ENCODE measurements at regions not wholly inside any gene's neighbourhood (a gene's known extent, or its start where the extent isn't known, plus 50 kb on each side); places are given as distances from the start of the nearest gene placed in this dataset.

GRCh38 chr5:52672459-52672858 lies 115.3 kb upstream of the ITGA1 start:
- Histone ChIP-seq H3K79me2 (ENCODE audit: low read depth) (no peaks in the 10 kb centered on the region), H3K27ac (no peak overlapping the region), H3K4me2 (no peak overlapping the region), H3K9me3 (ENCODE audit: low read depth) (no peaks in the 10 kb centered on the region), H3K4me1 (no peaks in the 10 kb centered on the region), H4K20me1 (ENCODE audit: low read depth) (no peaks in the 10 kb centered on the region), H3K36me3 (no peaks in the 10 kb centered on the region), H3F3A (ENCODE audit: low read depth) (no peaks in the 10 kb centered on the region), H3K4me3 (no peak overlapping the region), H3K9ac (no peak overlapping the region), H3K27me3 (no peaks in the 10 kb centered on the region), H2AFZ (replicated peaks) (no peak overlapping the region)
- Mint-ChIP-seq H3K36me3 (no peaks in the 10 kb centered on the region), H3K4me1 (no peaks in the 10 kb centered on the region), H3K9me3 (peaks cover 2% of the 10 kb centered on the region), H3K4me3 (no peak overlapping the region), H3K27me3 (ENCODE audit: insufficient read depth, low read depth) (no peaks in the 10 kb centered on the region), H3K27ac (no peak overlapping the region)
- DNase-seq (ENCODE audit: low spot score), result no peak
- TF ChIP-seq EZH2phosphoT487 (IDR thresholded peaks at IDR 0.05) (no peak), EZH2 (IDR thresholded peaks at IDR 0.05) (no peak), CTCF (IDR thresholded peaks at IDR 0.05) (no peak)

- Mint-ChIP-seq H3K4me3 (no peak overlapping the region), H3K27ac (no peak overlapping the region), H3K9me3 (peaks cover 2% of the 10 kb centered on the region), H3K27me3 (ENCODE audit: insufficient read depth, low read depth) (no peaks in the 10 kb centered on the region), H3K36me3 (no peaks in the 10 kb centered on the region), H3K4me1 (peaks cover 4% of the 10 kb centered on the region)
- H3K36me3 ChIP-seq, result no peaks in the 10 kb centered on the region
- H3K4me3 ChIP-seq, result no peak overlapping the region
- no peak overlapping the region for H2AFZ ChIP-seq (replicated peaks)
- no peak for TF ChIP-seq EZH2phosphoT487 (IDR thresholded peaks at IDR 0.05)
- no peak for TF ChIP-seq EZH2 (IDR thresholded peaks at IDR 0.05)
- no peak for TF ChIP-seq CTCF (IDR thresholded peaks at IDR 0.05)
- DNase-seq (ENCODE audit: low spot score), result no peak
- H3K27me3 ChIP-seq, result no peaks in the 10 kb centered on the region
- H3K4me1 ChIP-seq, result no peaks in the 10 kb centered on the region
- H3K9me3 ChIP-seq (ENCODE audit: low read depth), result no peaks in the 10 kb centered on the region
- no peak overlapping the region for H3K4me2 ChIP-seq
- no peaks in the 10 kb centered on the region for H4K20me1 ChIP-seq (ENCODE audit: low read depth)
- no peak overlapping the region for H3K27ac ChIP-seq
- no peaks in the 10 kb centered on the region for H3K79me2 ChIP-seq (ENCODE audit: low read depth)
- H3K9ac ChIP-seq, result no peak overlapping the region
- H3F3A ChIP-seq (ENCODE audit: low read depth), result no peaks in the 10 kb centered on the region
Observed at GRCh38 chr5:52673495-52673894, 114.2 kb upstream of the ITGA1 start.

- Mint-ChIP-seq H3K27me3 (ENCODE audit: insufficient read depth, low read depth) (peaks cover 2% of the 10 kb centered on the region), H3K9me3 (peaks cover 10% of the 10 kb centered on the region), H3K4me3 (no peak overlapping the region), H3K36me3 (no peaks in the 10 kb centered on the region), H3K4me1 (peaks cover 4% of the 10 kb centered on the region), H3K27ac (no peak overlapping the region)
- TF ChIP-seq EZH2phosphoT487 (IDR thresholded peaks at IDR 0.05) (no peak), CTCF (IDR thresholded peaks at IDR 0.05) (no peak), EZH2 (IDR thresholded peaks at IDR 0.05) (no peak)
- Histone ChIP-seq H3K4me1 (no peaks in the 10 kb centered on the region), H3K9me3 (ENCODE audit: low read depth) (no peaks in the 10 kb centered on the region), H3K79me2 (ENCODE audit: low read depth) (no peaks in the 10 kb centered on the region), H3K4me2 (no peak overlapping the region), H3K9ac (no peak overlapping the region), H4K20me1 (ENCODE audit: low read depth) (no peaks in the 10 kb centered on the region), H3F3A (ENCODE audit: low read depth) (no peaks in the 10 kb centered on the region), H3K27me3 (no peaks in the 10 kb centered on the region), H3K4me3 (no peak overlapping the region), H3K27ac (no peak overlapping the region), H3K36me3 (no peaks in the 10 kb centered on the region), H2AFZ (replicated peaks) (no peak overlapping the region)
- no peak for DNase-seq (ENCODE audit: low spot score)
Observed at GRCh38 chr5:52674815-52675545, 112.7 kb upstream of the ITGA1 start.

All from neural progenitor cell (in vitro differentiated cells).